CD4-positive, alpha-beta T cell treated with Interleukin-21 for 1 hour (primary cell): ENCODE measurements at regions not wholly inside any gene's neighbourhood (a gene's known extent, or its start where the extent isn't known, plus 50 kb on each side); places are given as distances from the start of the nearest gene placed in this dataset.
"Not testable (repeated sequence)": the region's sequence is repeated elsewhere in the genome, so short reads cannot be mapped to it uniquely, and the experiment has no call there.

Experiments
- DNase-seq: peaks from one replicate; pipeline ENCODE4 v3.0.0-alpha.2; 2020

- DNase-seq, result no peak
Measured at GRCh38 chr5:92665506-92665905, 915.5 kb downstream of the NR2F1-AS1 start.

GRCh38 chr5:92662741-92663140, 918.3 kb downstream of the NR2F1-AS1 start:
- no peak for DNase-seq

GRCh38 chr5:92659246-92659645, 921.8 kb downstream of the NR2F1-AS1 start:
- no peak for DNase-seq

GRCh38 chr5:92654601-92655000, 926.4 kb downstream of the NR2F1-AS1 start:
- DNase-seq, result not testable (repeated sequence)

- no peak for DNase-seq
Measured at GRCh38 chr5:92653730-92654461, 927.1 kb downstream of the NR2F1-AS1 start.

GRCh38 chr5:92652756-92653155, 928.3 kb downstream of the NR2F1-AS1 start:
- no peak for DNase-seq

- no peak for DNase-seq
Measured at GRCh38 chr5:92644266-92644886, 936.6 kb downstream of the NR2F1-AS1 start.

- no peak for DNase-seq
Measured at GRCh38 chr5:92641031-92641962, 939.7 kb downstream of the NR2F1-AS1 start.

- no peak for DNase-seq
Measured at GRCh38 chr5:92640340-92640739, 940.7 kb downstream of the NR2F1-AS1 start.

GRCh38 chr5:92637960-92638359, 943.1 kb downstream of the NR2F1-AS1 start:
- no peak for DNase-seq

GRCh38 chr5:92637247-92637646, 943.8 kb downstream of the NR2F1-AS1 start:
- DNase-seq, result no peak

GRCh38 chr5:92635001-92635461, 946.0 kb downstream of the NR2F1-AS1 start:
- no peak for DNase-seq

- no peak for DNase-seq
Measured at GRCh38 chr5:92633875-92634487, 947.0 kb downstream of the NR2F1-AS1 start.

GRCh38 chr5:92633176-92633575, 947.8 kb downstream of the NR2F1-AS1 start:
- DNase-seq, result no peak

GRCh38 chr5:92631237-92631701, 949.8 kb downstream of the NR2F1-AS1 start:
- not testable (repeated sequence) for DNase-seq

GRCh38 chr5:92629574-92629973, 951.4 kb downstream of the NR2F1-AS1 start:
- no peak for DNase-seq

- no peak for DNase-seq
Measured at GRCh38 chr5:92629000-92629399, 952.0 kb downstream of the NR2F1-AS1 start.

- DNase-seq, result no peak
Measured at GRCh38 chr5:92627186-92627585, 953.8 kb downstream of the NR2F1-AS1 start.

GRCh38 chr5:92616085-92616484, 964.9 kb downstream of the NR2F1-AS1 start:
- DNase-seq, result no peak

GRCh38 chr5:92613546-92613945, 967.5 kb downstream of the NR2F1-AS1 start:
- DNase-seq, result no peak

GRCh38 chr5:92610435-92610834, 970.6 kb downstream of the NR2F1-AS1 start:
- not testable (repeated sequence) for DNase-seq

- no peak for DNase-seq
Measured at GRCh38 chr5:92605591-92605990, 975.4 kb downstream of the NR2F1-AS1 start.
